PC-3 (cell line): ENCODE measurements at regions not wholly inside any gene's neighbourhood (a gene's known extent, or its start where the extent isn't known, plus 50 kb on each side); places are given as distances from the start of the nearest gene placed in this dataset.

ENCODE experiments used
- ATAC-seq: fragments of 200-7000 bp; cut with Tn5 transposase; 2 replicates; pipeline ENCODE4 v1.9.1; 2020; ENCODE audit warnings: mild to moderate bottlenecking, moderate library complexity
- BruUV-seq: library from RNA; stranded (reverse); fragments of 400-500 nt; replicated peaks from 2 replicates; lab custom pipeline; 2021; lab: Mats Ljungman, UMichigan
- CTCF ChIA-PET: fragments of 300-600 bp; sonication (Branson Sonifier 250); formaldehyde crosslinking; loops from one replicate; lab custom pipeline; 2022; ENCODE audit warnings: antibody characterized with exemption; lab: Charles Lee
- POLR2A ChIA-PET: fragments of 300-600 bp; sonication (Branson Sonifier 250); formaldehyde crosslinking; loops from one replicate; lab custom pipeline; 2022; ENCODE audit warnings: antibody characterized with exemption; ENCODE audit not compliant: unreplicated experiment; lab: Charles Lee
- DNase-seq: peaks from one replicate; pipeline ENCODE4 v3.0.0-alpha.2; 2015
- H2AFZ ChIP-seq: fragments of 300-600 bp; sonication (generic); 2 replicates; pipeline ENCODE4 v1.6.0; 2016; ENCODE audit warnings: antibody characterized with exemption, low read length
- H3F3A ChIP-seq: fragments of 300-600 bp; sonication (generic); one replicate; pipeline ENCODE4 v1.6.0; 2017; ENCODE audit warnings: antibody characterized with exemption, low read length, control low read depth, mild to moderate bottlenecking; ENCODE audit not compliant: unreplicated experiment
- H3K27ac ChIP-seq: fragments of 300-600 bp; sonication (generic); 2 replicates; pipeline ENCODE4 v1.5.1; 2016; ENCODE audit warnings: mild to moderate bottlenecking, low read length
- H3K27me3 ChIP-seq: fragments of 300-600 bp; sonication (generic); 2 replicates; pipeline ENCODE4 v1.6.1; 2016; ENCODE audit warnings: low read length, mixed read lengths
- H3K36me3 ChIP-seq: fragments of 300-600 bp; sonication (generic); 2 replicates; pipeline ENCODE4 v1.6.1; 2016; ENCODE audit warnings: low read depth, mixed run types, low read length, mixed read lengths
- H3K4me1 ChIP-seq: fragments of 300-600 bp; sonication (generic); 2 replicates; pipeline ENCODE4 v1.5.1; 2016; ENCODE audit warnings: low read length; ENCODE audit not compliant: insufficient read depth
- H3K4me2 ChIP-seq: fragments of 300-600 bp; sonication (generic); 2 replicates; pipeline ENCODE4 v1.6.0; 2016; ENCODE audit warnings: low read length
- H3K4me3 ChIP-seq: fragments of 300-600 bp; sonication (generic); 2 replicates; pipeline ENCODE4 v1.5.1; 2016; ENCODE audit warnings: mild to moderate bottlenecking, low read length, mixed read lengths
- H3K79me2 ChIP-seq: fragments of 300-600 bp; sonication (generic); 2 replicates; pipeline ENCODE4 v1.6.1; 2017; ENCODE audit warnings: low read length, mixed read lengths
- H3K9ac ChIP-seq: fragments of 300-600 bp; sonication (generic); 2 replicates; pipeline ENCODE4 v1.6.0; 2016; ENCODE audit warnings: mild to moderate bottlenecking, low read length
- H3K9me2 ChIP-seq: fragments of 300-600 bp; sonication (generic); replicated peaks from 2 replicates; pipeline ENCODE4 v1.6.1; 2016; ENCODE audit warnings: mixed run types, low read length, mixed read lengths
- H3K9me3 ChIP-seq: fragments of 300-600 bp; sonication (generic); 2 replicates; pipeline ENCODE4 v1.6.1; 2016; ENCODE audit warnings: low read length, mixed read lengths
- H4K20me1 ChIP-seq: fragments of 300-600 bp; sonication (generic); 2 replicates; pipeline ENCODE4 v1.6.1; 2016; ENCODE audit warnings: low read length, mixed read lengths
- EZH2 ChIP-seq: fragments of 300-600 bp; sonication (generic); IDR thresholded peaks from one replicate; pipeline ENCODE4 v1.6.1; 2017; ENCODE audit warnings: antibody characterized with exemption, mild to moderate bottlenecking, low read length; ENCODE audit not compliant: unreplicated experiment
- EZH2phosphoT487 ChIP-seq: fragments of 300-600 bp; sonication (generic); IDR thresholded peaks from 2 replicates; pipeline ENCODE4 v1.6.1; 2018; ENCODE audit warnings: mild to moderate bottlenecking, antibody characterized with exemption, low read length, borderline replicate concordance
- intact Hi-C: fragments of 100-400 bp; cut with micrococcal nuclease; formaldehyde crosslinking; loops from 2 replicates; pipeline ENCODE4 v1.9.0; 2023
- TF ChIP-seq, protein P1 (sequence below): fragments of 300-600 bp; sonication (generic); conservative IDR thresholded peaks from 2 replicates; pipeline ENCODE4 v1.5.1; 2017; ENCODE audit warnings: antibody characterized with exemption, low read depth, mild to moderate bottlenecking, low read length

DNA sequence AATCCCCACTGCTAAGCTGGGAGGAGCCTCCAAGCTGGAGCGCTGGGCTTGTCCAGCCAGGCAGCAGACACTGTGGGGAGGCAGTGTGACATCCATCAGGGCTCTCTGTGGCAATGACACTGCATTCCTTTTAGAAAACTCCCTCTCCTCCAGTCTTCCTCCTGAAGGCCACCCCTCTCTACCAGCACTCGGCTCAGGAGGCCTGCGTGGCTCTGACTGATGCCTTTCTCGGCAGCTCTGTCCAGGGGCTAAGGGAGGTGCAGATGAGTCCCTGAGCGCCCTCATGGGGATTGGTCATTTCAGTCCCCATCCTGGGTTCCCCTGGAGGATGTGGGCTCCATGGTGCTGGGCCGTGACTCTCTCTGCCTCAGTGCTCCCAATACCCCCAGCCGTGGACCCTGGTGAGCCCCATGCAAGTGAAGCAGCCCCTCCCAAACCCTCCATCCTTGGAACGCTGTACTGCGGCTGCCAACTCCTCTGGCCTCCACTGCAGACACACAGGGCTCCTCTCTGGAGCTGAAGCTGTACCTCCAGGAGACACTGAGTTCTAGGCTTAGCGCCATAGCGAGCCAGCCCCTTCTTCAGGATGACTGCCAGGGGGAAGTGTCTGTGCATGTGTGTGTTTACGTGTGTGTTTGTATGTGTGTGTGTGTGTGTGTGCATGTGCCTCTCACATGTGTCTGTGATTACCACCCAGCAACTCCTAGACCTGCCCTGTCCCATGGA, 209.6 kb downstream of the ERMARD start:
- Histone ChIP-seq H3K79me2 (no peaks in the 10 kb centered on the region), H3K9me2 (no peaks in the 10 kb centered on the region), H3K9ac (no peak overlapping the region), H3K27ac (no peak overlapping the region), H3K4me2 (no peak overlapping the region), H3K27me3 (no peaks in the 10 kb centered on the region), H3K4me1 (no peaks in the 10 kb centered on the region; the same call in 1 of the 2 replicates), H2AFZ (no peak overlapping the region), H3K36me3 (no peaks in the 10 kb centered on the region), H3K4me3 (no peak overlapping the region), H4K20me1 (no peaks in the 10 kb centered on the region), H3K9me3 (no peaks in the 10 kb centered on the region), H3F3A (no peaks in the 10 kb centered on the region)
- DNase-seq (no peak), ATAC-seq (no peak)
- no TSS peak for BruUV-seq
- ChIA-PET CTCF (no interaction called here), POLR2A (no interaction called here)
- no peak for TF ChIP-seq EZH2phosphoT487
- TF ChIP-seq, protein P1, sequence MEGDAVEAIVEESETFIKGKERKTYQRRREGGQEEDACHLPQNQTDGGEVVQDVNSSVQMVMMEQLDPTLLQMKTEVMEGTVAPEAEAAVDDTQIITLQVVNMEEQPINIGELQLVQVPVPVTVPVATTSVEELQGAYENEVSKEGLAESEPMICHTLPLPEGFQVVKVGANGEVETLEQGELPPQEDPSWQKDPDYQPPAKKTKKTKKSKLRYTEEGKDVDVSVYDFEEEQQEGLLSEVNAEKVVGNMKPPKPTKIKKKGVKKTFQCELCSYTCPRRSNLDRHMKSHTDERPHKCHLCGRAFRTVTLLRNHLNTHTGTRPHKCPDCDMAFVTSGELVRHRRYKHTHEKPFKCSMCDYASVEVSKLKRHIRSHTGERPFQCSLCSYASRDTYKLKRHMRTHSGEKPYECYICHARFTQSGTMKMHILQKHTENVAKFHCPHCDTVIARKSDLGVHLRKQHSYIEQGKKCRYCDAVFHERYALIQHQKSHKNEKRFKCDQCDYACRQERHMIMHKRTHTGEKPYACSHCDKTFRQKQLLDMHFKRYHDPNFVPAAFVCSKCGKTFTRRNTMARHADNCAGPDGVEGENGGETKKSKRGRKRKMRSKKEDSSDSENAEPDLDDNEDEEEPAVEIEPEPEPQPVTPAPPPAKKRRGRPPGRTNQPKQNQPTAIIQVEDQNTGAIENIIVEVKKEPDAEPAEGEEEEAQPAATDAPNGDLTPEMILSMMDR: no peak
- intact Hi-C loops: no loop called here

DNA sequence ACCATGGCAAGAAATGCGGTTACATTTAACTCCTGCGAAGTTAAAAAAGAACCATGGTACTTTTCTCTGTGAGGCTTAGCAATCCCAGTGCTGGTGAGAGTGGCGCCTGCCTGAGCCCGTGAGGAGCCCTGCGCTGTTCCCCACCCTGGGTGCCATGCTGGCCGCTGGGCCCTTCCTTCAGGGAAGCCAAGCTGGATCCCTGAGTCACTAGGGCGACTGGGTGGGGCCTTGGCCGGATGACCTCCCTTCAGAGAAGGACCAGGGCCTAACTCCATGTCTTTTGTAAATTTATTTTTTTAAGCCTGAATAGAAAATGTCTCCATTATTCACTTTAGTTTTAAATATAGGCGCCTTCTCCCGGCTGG, 209.1 kb downstream of the ERMARD start:
- Histone ChIP-seq H3K4me3 (no peak overlapping the region), H3K79me2 (no peaks in the 10 kb centered on the region), H3K9ac (no peak overlapping the region), H3K36me3 (no peaks in the 10 kb centered on the region), H3K4me2 (no peak overlapping the region), H3K9me3 (no peaks in the 10 kb centered on the region), H3K27me3 (no peaks in the 10 kb centered on the region), H3K4me1 (no peaks in the 10 kb centered on the region; the same call in 1 of the 2 replicates), H4K20me1 (no peaks in the 10 kb centered on the region), H2AFZ (no peak overlapping the region), H3K9me2 (no peaks in the 10 kb centered on the region), H3F3A (no peaks in the 10 kb centered on the region), H3K27ac (no peak overlapping the region)
- CTCF ChIA-PET: no interaction called here
- POLR2A ChIA-PET: no interaction called here
- DNase-seq (no peak), ATAC-seq (no peak)
- no TSS peak for BruUV-seq
- TF ChIP-seq EZH2phosphoT487 (no peak), EZH2 (no peak)
- TF ChIP-seq, protein P1: no peak
- intact Hi-C loops: no loop called here

DNA sequence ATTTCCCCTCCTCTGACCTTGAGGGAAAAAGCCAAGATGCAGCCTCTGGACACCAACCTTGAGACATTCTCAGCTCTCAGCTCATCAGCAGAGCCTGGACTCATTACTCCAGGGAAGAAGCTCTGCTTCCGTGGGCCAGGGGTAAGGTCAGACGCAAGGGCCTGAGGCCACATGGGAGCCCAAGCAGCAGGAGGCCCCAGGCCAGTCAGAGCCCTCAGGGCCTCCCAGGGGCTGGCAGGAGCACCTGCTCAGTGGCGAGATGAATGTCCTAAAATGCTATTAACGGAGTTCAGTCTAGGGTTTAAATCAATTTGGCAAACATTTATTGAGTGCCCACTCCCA, 208.6 kb downstream of the ERMARD start:
- POLR2A ChIA-PET: no interaction called here
- no peaks in the 10 kb centered on the region for H3F3A ChIP-seq
- no peak overlapping the region for H3K9ac ChIP-seq
- no peaks in the 10 kb centered on the region for H3K27me3 ChIP-seq
- H3K4me2 ChIP-seq: no peak overlapping the region
- intact Hi-C loops: no loop called here
- BruUV-seq: no TSS peak
- H3K4me1 ChIP-seq: no peaks in the 10 kb centered on the region; the same call in 1 of the 2 replicates
- H3K9me3 ChIP-seq: no peaks in the 10 kb centered on the region
- H3K27ac ChIP-seq: no peak overlapping the region
- no peaks in the 10 kb centered on the region for H3K9me2 ChIP-seq
- H2AFZ ChIP-seq: no peak overlapping the region
- CTCF ChIA-PET: interaction anchor here (0.5 kb wide), 1 partner anchor 17 kb away, joined by 3 read pairs; no protein-coding TSS in a partner anchor
- no peak overlapping the region for H3K4me3 ChIP-seq
- H4K20me1 ChIP-seq: no peaks in the 10 kb centered on the region
- DNase-seq (no peak), ATAC-seq (no peak)
- no peaks in the 10 kb centered on the region for H3K36me3 ChIP-seq
- no peak for TF ChIP-seq EZH2phosphoT487
- TF ChIP-seq EZH2: no peak
- TF ChIP-seq, protein P1: no peak
- no peaks in the 10 kb centered on the region for H3K79me2 ChIP-seq
